ENCODE measurements at regions not wholly inside any gene's neighbourhood (a gene's known extent, or its start where the extent isn't known, plus 50 kb on each side); places are given as distances from the start of the nearest gene placed in this dataset.

DNA sequence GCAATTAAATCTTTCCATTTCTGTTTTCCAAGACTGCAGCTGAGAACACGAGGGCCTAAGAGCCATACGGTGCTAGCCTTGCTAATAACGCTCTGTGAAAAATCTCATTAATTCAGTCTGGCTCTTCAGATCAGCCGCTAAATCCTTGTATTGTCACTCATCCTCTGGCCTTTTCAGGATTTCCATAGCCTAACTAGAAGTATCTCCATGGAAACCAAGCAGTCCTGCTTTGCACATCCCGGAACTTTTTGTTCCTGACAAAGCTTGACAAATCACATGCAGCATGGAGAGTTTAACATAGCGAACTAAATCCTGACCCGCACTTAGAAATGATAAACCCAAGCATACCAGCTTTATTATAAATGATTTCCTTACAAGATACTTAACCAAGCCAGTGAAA, 383.7 kb downstream of the CD83 start:
- no peak for ATAC-seq
- Histone ChIP-seq H3K4me1 (ENCODE audit: control insufficient read depth, insufficient read depth, low read length) (no peaks in the 10 kb centered on the region; the same call in 1 of the 2 replicates), H3K36me3 (ENCODE audit: control insufficient read depth, insufficient read depth, low read length) (no peaks in the 10 kb centered on the region), H3K27me3 (ENCODE audit: control insufficient read depth, insufficient read depth, low read length) (no peaks in the 10 kb centered on the region), H3K4me3 (ENCODE audit: low read depth in 2 of 2, low read length in 2 of 2) (no peak overlapping the region), H3K27ac (ENCODE audit: low read length) (no peak overlapping the region), H3K9me3 (ENCODE audit: control insufficient read depth, insufficient read depth, low read depth, low read length) (no peaks in the 10 kb centered on the region)
- ChIA-PET CTCF (no interaction called here), POLR2A (interaction anchor here (0.7 kb wide), 1 partner anchor 28 kb away, joined by 7 read pairs; no protein-coding TSS in a partner anchor)
- DNase-seq (ENCODE audit: low read depth, low spot score): no peak
- no TSS peak for BruUV-seq (replicated peaks)
- in situ Hi-C loops (cut with HindIII; ENCODE audit: low pct_unique_long_range_greater_than_20kb, low sequenced_read_pairs) (no loop called here), intact Hi-C loops (cut with micrococcal nuclease; ENCODE audit: unreplicated experiment) (no loop called here)
- no peak for TF ChIP-seq POLR2AphosphoS5 (IDR thresholded peaks at IDR 0.05; ENCODE audit: low read depth, low read length)
- TF ChIP-seq TCF7L2 (IDR thresholded peaks at IDR 0.05; ENCODE audit: low read depth, low read length): no peak
- no peak for TF ChIP-seq SIN3A (IDR thresholded peaks at IDR 0.05; ENCODE audit: borderline replicate concordance, insufficient read depth, low read depth, low read length)
- TF ChIP-seq, protein P1, sequence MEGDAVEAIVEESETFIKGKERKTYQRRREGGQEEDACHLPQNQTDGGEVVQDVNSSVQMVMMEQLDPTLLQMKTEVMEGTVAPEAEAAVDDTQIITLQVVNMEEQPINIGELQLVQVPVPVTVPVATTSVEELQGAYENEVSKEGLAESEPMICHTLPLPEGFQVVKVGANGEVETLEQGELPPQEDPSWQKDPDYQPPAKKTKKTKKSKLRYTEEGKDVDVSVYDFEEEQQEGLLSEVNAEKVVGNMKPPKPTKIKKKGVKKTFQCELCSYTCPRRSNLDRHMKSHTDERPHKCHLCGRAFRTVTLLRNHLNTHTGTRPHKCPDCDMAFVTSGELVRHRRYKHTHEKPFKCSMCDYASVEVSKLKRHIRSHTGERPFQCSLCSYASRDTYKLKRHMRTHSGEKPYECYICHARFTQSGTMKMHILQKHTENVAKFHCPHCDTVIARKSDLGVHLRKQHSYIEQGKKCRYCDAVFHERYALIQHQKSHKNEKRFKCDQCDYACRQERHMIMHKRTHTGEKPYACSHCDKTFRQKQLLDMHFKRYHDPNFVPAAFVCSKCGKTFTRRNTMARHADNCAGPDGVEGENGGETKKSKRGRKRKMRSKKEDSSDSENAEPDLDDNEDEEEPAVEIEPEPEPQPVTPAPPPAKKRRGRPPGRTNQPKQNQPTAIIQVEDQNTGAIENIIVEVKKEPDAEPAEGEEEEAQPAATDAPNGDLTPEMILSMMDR (IDR thresholded peaks at IDR 0.05): no peak
- TF ChIP-seq, protein P2, sequence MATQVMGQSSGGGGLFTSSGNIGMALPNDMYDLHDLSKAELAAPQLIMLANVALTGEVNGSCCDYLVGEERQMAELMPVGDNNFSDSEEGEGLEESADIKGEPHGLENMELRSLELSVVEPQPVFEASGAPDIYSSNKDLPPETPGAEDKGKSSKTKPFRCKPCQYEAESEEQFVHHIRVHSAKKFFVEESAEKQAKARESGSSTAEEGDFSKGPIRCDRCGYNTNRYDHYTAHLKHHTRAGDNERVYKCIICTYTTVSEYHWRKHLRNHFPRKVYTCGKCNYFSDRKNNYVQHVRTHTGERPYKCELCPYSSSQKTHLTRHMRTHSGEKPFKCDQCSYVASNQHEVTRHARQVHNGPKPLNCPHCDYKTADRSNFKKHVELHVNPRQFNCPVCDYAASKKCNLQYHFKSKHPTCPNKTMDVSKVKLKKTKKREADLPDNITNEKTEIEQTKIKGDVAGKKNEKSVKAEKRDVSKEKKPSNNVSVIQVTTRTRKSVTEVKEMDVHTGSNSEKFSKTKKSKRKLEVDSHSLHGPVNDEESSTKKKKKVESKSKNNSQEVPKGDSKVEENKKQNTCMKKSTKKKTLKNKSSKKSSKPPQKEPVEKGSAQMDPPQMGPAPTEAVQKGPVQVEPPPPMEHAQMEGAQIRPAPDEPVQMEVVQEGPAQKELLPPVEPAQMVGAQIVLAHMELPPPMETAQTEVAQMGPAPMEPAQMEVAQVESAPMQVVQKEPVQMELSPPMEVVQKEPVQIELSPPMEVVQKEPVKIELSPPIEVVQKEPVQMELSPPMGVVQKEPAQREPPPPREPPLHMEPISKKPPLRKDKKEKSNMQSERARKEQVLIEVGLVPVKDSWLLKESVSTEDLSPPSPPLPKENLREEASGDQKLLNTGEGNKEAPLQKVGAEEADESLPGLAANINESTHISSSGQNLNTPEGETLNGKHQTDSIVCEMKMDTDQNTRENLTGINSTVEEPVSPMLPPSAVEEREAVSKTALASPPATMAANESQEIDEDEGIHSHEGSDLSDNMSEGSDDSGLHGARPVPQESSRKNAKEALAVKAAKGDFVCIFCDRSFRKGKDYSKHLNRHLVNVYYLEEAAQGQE (IDR thresholded peaks at IDR 0.05; ENCODE audit: insufficient read depth in 1 of 2, low read depth in 2 of 2, low read length in 1 of 2): no peak

DNA sequence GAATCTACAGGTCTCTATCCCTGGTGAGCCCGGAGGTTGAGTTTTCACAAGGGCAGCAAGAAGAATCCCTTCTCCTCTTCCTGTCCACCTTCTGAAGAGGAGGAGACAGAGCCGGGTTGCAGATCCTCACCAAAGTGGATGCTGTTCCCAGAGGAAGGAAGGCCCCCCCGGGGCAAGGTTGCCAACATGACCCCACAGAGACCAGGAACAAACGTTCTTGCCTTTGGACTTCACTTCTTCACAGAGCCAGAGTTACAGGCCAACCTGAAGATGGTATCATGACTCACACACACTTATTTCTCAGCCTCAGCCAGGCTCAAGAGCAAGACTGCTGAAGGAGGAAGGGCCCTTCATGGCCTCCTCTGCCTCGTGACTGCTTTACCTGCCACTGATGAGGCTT, 384.3 kb downstream of the CD83 start:
- H3K4me1 ChIP-seq (ENCODE audit: control insufficient read depth, insufficient read depth, low read length): no peaks in the 10 kb centered on the region; the same call in 1 of the 2 replicates
- no peak overlapping the region for H3K27ac ChIP-seq (ENCODE audit: low read length)
- in situ Hi-C loops (cut with HindIII; ENCODE audit: low pct_unique_long_range_greater_than_20kb, low sequenced_read_pairs) (no loop called here), intact Hi-C loops (cut with micrococcal nuclease; ENCODE audit: unreplicated experiment) (no loop called here)
- POLR2A ChIA-PET: interaction anchor here (0.7 kb wide), 1 partner anchor 29 kb away, joined by 7 read pairs; no protein-coding TSS in a partner anchor
- no peak for TF ChIP-seq TCF7L2 (IDR thresholded peaks at IDR 0.05; ENCODE audit: low read depth, low read length)
- TF ChIP-seq POLR2AphosphoS5 (IDR thresholded peaks at IDR 0.05; ENCODE audit: low read depth, low read length): no peak
- TF ChIP-seq, protein P1 (IDR thresholded peaks at IDR 0.05): no peak
- TF ChIP-seq, protein P2 (IDR thresholded peaks at IDR 0.05; ENCODE audit: insufficient read depth in 1 of 2, low read depth in 2 of 2, low read length in 1 of 2): no peak
- no peak for TF ChIP-seq SIN3A (IDR thresholded peaks at IDR 0.05; ENCODE audit: borderline replicate concordance, insufficient read depth, low read depth, low read length)
- no peaks in the 10 kb centered on the region for H3K36me3 ChIP-seq (ENCODE audit: control insufficient read depth, insufficient read depth, low read length)
- no peaks in the 10 kb centered on the region for H3K27me3 ChIP-seq (ENCODE audit: control insufficient read depth, insufficient read depth, low read length)
- H3K4me3 ChIP-seq (ENCODE audit: low read depth in 2 of 2, low read length in 2 of 2): no peak overlapping the region
- DNase-seq (ENCODE audit: low read depth, low spot score): no peak
- ATAC-seq: no peak
- H3K9me3 ChIP-seq (ENCODE audit: control insufficient read depth, insufficient read depth, low read depth, low read length): no peaks in the 10 kb centered on the region
- CTCF ChIA-PET: no interaction called here
- no TSS peak for BruUV-seq (replicated peaks)
